ENCODE measurements at regions not wholly inside any gene's neighbourhood (a gene's known extent, or its start where the extent isn't known, plus 50 kb on each side); places are given as distances from the start of the nearest gene placed in this dataset.

DNA sequence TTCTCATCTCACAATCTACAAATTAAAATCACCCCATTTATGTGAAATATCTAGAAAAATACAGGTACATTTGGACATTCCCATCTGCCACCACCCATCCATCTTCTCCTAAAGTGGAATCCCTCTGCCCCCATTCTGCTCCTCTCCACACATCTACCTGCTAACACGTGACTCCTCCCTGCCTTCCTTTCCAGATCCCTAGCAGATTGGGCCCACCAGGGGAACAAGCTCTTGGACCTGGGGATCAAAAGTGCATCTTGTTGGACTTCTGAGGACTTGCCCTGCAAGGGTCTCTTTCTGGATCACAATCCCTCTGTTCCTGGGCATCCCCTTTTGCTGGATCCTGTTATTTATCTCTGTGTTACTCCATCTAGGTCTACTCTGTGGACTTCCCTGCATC is 107.6 kb downstream of the ZNF280B start:
- intact Hi-C loops (cut with micrococcal nuclease), result no loop called here
- TF ChIP-seq, protein P1, sequence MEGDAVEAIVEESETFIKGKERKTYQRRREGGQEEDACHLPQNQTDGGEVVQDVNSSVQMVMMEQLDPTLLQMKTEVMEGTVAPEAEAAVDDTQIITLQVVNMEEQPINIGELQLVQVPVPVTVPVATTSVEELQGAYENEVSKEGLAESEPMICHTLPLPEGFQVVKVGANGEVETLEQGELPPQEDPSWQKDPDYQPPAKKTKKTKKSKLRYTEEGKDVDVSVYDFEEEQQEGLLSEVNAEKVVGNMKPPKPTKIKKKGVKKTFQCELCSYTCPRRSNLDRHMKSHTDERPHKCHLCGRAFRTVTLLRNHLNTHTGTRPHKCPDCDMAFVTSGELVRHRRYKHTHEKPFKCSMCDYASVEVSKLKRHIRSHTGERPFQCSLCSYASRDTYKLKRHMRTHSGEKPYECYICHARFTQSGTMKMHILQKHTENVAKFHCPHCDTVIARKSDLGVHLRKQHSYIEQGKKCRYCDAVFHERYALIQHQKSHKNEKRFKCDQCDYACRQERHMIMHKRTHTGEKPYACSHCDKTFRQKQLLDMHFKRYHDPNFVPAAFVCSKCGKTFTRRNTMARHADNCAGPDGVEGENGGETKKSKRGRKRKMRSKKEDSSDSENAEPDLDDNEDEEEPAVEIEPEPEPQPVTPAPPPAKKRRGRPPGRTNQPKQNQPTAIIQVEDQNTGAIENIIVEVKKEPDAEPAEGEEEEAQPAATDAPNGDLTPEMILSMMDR (IDR thresholded peaks at IDR 0.05; ENCODE audit: borderline replicate concordance), result no peak
- no peak for DNase-seq

DNA sequence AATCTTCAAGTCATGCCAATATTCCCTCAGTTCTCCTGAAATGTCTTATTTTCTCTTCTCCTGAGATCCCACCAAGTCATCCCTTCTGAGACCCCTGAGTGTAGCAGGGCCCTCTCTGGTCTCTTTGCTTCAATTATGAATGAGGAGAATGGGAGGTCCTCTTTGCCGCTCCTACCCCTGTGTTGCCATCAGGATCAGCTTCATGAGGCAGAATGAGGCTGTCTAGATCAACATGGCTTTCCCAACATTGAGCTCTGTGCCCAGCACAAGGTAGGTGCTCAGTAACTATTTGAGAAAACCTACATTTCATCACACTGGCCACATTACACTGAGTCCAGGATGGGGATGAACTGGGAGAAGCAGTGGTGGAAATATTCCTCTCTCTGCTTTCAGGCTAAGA is 107.2 kb downstream of the ZNF280B start:
- Histone ChIP-seq H3K36me3 (no peaks in the 10 kb centered on the region), H3K4me3 (no peak overlapping the region), H3K27me3 (ENCODE audit: low read depth) (peaks cover 76% of the 10 kb centered on the region), H3K27ac (replicated peaks) (no peak overlapping the region), H3K9me3 (replicated peaks) (no peaks in the 10 kb centered on the region), H3K4me1 (peaks cover 5% of the 10 kb centered on the region)
- no peak for DNase-seq
- TF ChIP-seq, protein P1 (IDR thresholded peaks at IDR 0.05; ENCODE audit: borderline replicate concordance), result no peak
- intact Hi-C loops (cut with micrococcal nuclease), result no loop called here

More for the DNA sequence above, 107.6 kb downstream of the ZNF280B start:
- H3K36me3 ChIP-seq, result no peaks in the 10 kb centered on the region
- peaks cover 78% of the 10 kb centered on the region for H3K27me3 ChIP-seq (ENCODE audit: low read depth)
- no peaks in the 10 kb centered on the region for H3K9me3 ChIP-seq (replicated peaks)
- H3K27ac ChIP-seq (replicated peaks), result no peak overlapping the region
- no peak overlapping the region for H3K4me3 ChIP-seq
- H3K4me1 ChIP-seq, result peaks cover 5% of the 10 kb centered on the region

DNA sequence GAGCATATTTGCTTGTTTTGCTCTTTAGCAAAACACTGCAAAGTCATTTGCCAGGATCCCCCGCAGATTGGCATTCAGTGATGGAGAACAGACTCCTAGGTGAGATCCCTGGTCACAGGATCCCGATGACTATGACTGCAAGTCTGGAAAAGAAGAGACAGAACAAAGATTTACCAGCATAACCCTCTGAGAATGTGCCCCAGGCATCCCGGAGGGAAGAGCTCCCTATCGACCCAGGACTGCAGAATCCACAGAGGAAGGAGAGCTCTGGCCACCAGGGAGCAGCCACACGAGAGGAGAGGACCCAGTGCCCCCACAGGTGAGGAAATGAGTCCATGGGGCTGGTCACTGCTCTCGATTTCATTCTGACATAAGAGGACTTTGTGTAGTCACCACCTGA is 105.2 kb downstream of the ZNF280B start:
- Histone ChIP-seq H3K27me3 (ENCODE audit: low read depth) (peaks cover 76% of the 10 kb centered on the region), H3K4me1 (no peaks in the 10 kb centered on the region), H3K36me3 (no peaks in the 10 kb centered on the region), H3K4me3 (no peak overlapping the region), H3K27ac (replicated peaks) (no peak overlapping the region), H3K9me3 (replicated peaks) (no peaks in the 10 kb centered on the region)
- no peak for DNase-seq
- TF ChIP-seq, protein P1 (IDR thresholded peaks at IDR 0.05; ENCODE audit: borderline replicate concordance), result no peak
- intact Hi-C loops (cut with micrococcal nuclease), result no loop called here

DNA sequence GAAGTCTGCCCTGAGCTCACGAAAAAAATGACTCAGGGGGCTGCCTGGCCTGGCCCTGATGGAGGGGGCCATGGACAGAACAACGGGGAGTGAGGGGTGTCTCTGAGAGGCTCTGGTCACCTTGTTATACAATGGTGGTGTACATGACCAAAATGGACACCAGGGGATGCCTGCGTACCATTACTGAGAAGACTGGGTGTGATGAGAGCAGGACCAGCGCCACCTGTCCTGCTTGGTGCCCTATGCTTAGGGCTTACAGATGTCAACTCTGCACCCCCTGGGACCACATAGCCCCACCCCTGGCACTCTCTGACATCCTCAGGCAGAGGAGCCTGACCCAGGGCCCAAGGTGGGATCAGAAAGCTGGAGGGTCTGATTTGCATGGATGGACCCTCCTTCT is 104.8 kb downstream of the ZNF280B start:
- TF ChIP-seq, protein P1 (IDR thresholded peaks at IDR 0.05; ENCODE audit: borderline replicate concordance), result no peak
- DNase-seq, result no peak
- Histone ChIP-seq H3K9me3 (replicated peaks) (no peaks in the 10 kb centered on the region), H3K4me3 (no peak overlapping the region), H3K27ac (replicated peaks) (no peak overlapping the region), H3K36me3 (no peaks in the 10 kb centered on the region), H3K4me1 (no peaks in the 10 kb centered on the region), H3K27me3 (ENCODE audit: low read depth) (peaks cover 76% of the 10 kb centered on the region)
- intact Hi-C loops (cut with micrococcal nuclease), result no loop called here

DNA sequence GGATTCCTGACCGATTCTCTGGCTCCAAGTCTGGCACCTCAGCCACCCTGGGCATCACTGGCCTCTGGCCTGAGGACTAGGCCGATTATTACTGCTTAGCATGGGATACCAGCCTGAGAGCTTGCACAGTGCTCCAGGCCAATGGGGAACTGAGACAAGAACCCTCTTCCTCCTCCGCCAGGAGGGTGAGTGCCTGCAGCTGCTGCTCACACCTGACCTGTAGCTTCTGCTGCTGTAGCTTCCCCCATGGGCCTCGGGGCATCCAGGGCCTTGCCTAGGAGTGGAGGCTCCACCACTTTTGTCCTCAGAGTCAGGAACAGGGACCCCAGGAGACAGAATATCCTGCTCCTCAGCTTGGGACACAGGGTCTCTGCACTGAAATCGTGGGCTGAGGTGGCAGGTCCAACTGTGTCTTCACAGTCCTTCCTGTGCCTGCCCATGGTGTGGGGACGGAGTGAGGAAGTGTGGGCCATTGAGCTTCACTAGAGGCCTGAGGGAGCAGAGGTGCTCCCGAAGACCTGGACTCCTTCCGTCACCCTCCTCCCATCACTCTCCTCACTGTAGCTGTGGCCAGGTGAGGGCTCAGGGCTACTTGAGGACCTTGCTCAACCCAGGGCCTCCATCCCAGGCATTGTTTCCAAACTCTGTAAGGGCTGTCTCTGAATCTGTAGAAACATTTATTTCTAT is 103.8 kb downstream of the ZNF280B start:
- Histone ChIP-seq H3K27me3 (ENCODE audit: low read depth) (peaks cover 77% of the 10 kb centered on the region), H3K27ac (replicated peaks) (no peak overlapping the region), H3K36me3 (no peaks in the 10 kb centered on the region), H3K9me3 (replicated peaks) (no peaks in the 10 kb centered on the region), H3K4me1 (peaks cover 4% of the 10 kb centered on the region), H3K4me3 (no peak overlapping the region)
- TF ChIP-seq, protein P1 (IDR thresholded peaks at IDR 0.05; ENCODE audit: borderline replicate concordance), result no peak
- intact Hi-C loops (cut with micrococcal nuclease), result no loop called here
- no peak for DNase-seq

All from left ventricle myocardium inferior (tissue), 1 donor.